SK-N-SH (cell line): ENCODE measurements at regions not wholly inside any gene's neighbourhood (a gene's known extent, or its start where the extent isn't known, plus 50 kb on each side); places are given as distances from the start of the nearest gene placed in this dataset.
"Not testable (repeated sequence)": the region's sequence is repeated elsewhere in the genome, so short reads cannot be mapped to it uniquely, and the experiment has no call there.

Experiments used
- CTCF ChIA-PET: fragments of 300-600, 350-600 bp; formaldehyde crosslinking; extraction: SDS; loops from one replicate; lab custom pipeline; 2021; lab: Yijun Ruan, JAX
- POLR2A ChIA-PET: fragments of 350-600 bp; sonication (Branson Sonifier 250); formaldehyde crosslinking; extraction: SDS; loops from one replicate; lab custom pipeline; 2020; ENCODE audit warnings: antibody characterized with exemption, inconsistent platforms; lab: Yijun Ruan, JAX
- DNase-seq: peaks from one replicate; pipeline ENCODE4 v3.0.0; 2012
- H2AFZ ChIP-seq: fragments of 200-600 bp; sonication (generic); 2 replicates; pipeline ENCODE4 v1.8.1; 2016; ENCODE audit warnings: antibody characterized with exemption, mild to moderate bottlenecking, low read depth
- H3F3A ChIP-seq: fragments of 200-600 bp; sonication (generic); replicated peaks from 2 replicates; pipeline ENCODE3; 2016; ENCODE audit warnings: antibody characterized with exemption, mild to moderate bottlenecking; ENCODE audit not compliant: insufficient read depth
- H3K27ac ChIP-seq, 2 experiments: fragments of 200-500 bp in 1 of 2; fragments of 200-600 bp in 1 of 2; sonication (Bioruptor generic) in 1 of 2; sonication (generic), shearing (Covaris generic) in 1 of 2; 2 replicates each; pipeline versions ENCODE4 v1.5.1 to v1.6.1; 2014 to 2016; ENCODE audit warnings: low read depth in 2 of 2, inconsistent platforms in 1 of 2, low read length in 1 of 2, mild to moderate bottlenecking in 1 of 2, mixed read lengths in 1 of 2
- H3K27me3 ChIP-seq: fragments of 200-600 bp; sonication (generic), shearing (Covaris generic); 2 replicates; pipeline ENCODE4 v1.6.1; 2016; ENCODE audit warnings: mixed run types; ENCODE audit not compliant: insufficient read depth
- H3K36me3 ChIP-seq, 2 experiments: fragments of 200-500 bp in 1 of 2; fragments of 200-600 bp in 1 of 2; sonication (Bioruptor generic) in 1 of 2; sonication (generic) in 1 of 2; replicated peaks in 1 of 2; 2 replicates each; pipeline versions ENCODE3 to v1.5.1; 2014 to 2016; ENCODE audit warnings: low read length in 1 of 2, mild to moderate bottlenecking in 1 of 2; ENCODE audit not compliant: insufficient read depth in 2 of 2, control insufficient read depth in 1 of 2
- H3K4me1 ChIP-seq, 2 experiments: fragments of 200-500 bp in 1 of 2; fragments of 200-600 bp in 1 of 2; sonication (Bioruptor generic) in 1 of 2; sonication (generic), shearing (Covaris generic) in 1 of 2; 2 replicates each; pipeline versions ENCODE4 v1.5.1 to v1.6.1; 2014 to 2016; ENCODE audit warnings: low read depth in 1 of 2, low read length in 1 of 2, mixed run types in 1 of 2; ENCODE audit not compliant: insufficient read depth in 2 of 2, control insufficient read depth in 1 of 2
- H3K4me2 ChIP-seq: fragments of 200-600 bp; sonication (generic), shearing (Covaris generic); 2 replicates; pipeline ENCODE4 v1.6.1; 2017; ENCODE audit warnings: mixed run types
- H3K4me3 ChIP-seq, 2 experiments: fragments of 200-500 bp in 1 of 2; fragments of 200-600 bp in 1 of 2; sonication (Bioruptor generic) in 1 of 2; sonication (generic), shearing (Covaris generic) in 1 of 2; 2 replicates each; pipeline versions ENCODE4 v1.5.1 to v1.8.1; 2014 to 2016; ENCODE audit warnings: low read depth in 2 of 2, inconsistent platforms in 1 of 2, low read length in 1 of 2, mild to moderate bottlenecking in 1 of 2, mixed read lengths in 1 of 2, moderate library complexity in 1 of 2
- H3K79me2 ChIP-seq: fragments of 200-600 bp; sonication (generic); 2 replicates; pipeline ENCODE4 v1.8.1; 2017; ENCODE audit warnings: mild to moderate bottlenecking; ENCODE audit not compliant: insufficient read depth
- H3K9ac ChIP-seq: fragments of 200-600 bp; sonication (generic); 2 replicates; pipeline ENCODE4 v1.6.1; 2017; ENCODE audit warnings: mixed run types
- H3K9me2 ChIP-seq: fragments of 200-600 bp; sonication (generic); 2 replicates; pipeline ENCODE4 v1.6.1; 2017; ENCODE audit warnings: mixed run types
- H3K9me3 ChIP-seq: fragments of 200-600 bp; sonication (generic); 2 replicates; pipeline ENCODE4 v1.6.1; 2017; ENCODE audit warnings: mixed run types, mild to moderate bottlenecking, moderate library complexity
- H4K20me1 ChIP-seq: fragments of 200-600 bp; sonication (generic); 2 replicates; pipeline ENCODE4 v1.6.1; 2017; ENCODE audit warnings: mild to moderate bottlenecking, mixed run types; ENCODE audit not compliant: insufficient read depth
- CHD2 ChIP-seq: fragments of 150-350 bp; IDR thresholded peaks from 2 replicates; pipeline ENCODE4 v1.6.1; 2018; ENCODE audit warnings: low read length; ENCODE audit not compliant: partially characterized antibody
- EP300 ChIP-seq, 2 experiments: IDR thresholded peaks; 2 replicates each; pipeline versions ENCODE4 v1.4.0 to v1.6.1; 2012; ENCODE audit warnings: borderline replicate concordance in 1 of 2, low read depth in 1 of 2, low read length in 1 of 2
- EZH2phosphoT487 ChIP-seq: fragments of 200-600 bp; sonication (generic); IDR thresholded peaks from 2 replicates; pipeline ENCODE4 v1.6.1; 2017; ENCODE audit warnings: low read depth, mixed run types, mild to moderate bottlenecking, antibody characterized with exemption, moderate library complexity, borderline replicate concordance
- GABPA ChIP-seq: IDR thresholded peaks from 2 replicates; pipeline ENCODE4 v1.4.0; 2012; ENCODE audit warnings: low read depth, mild to moderate bottlenecking
- GATA2 ChIP-seq: sonication (generic); formaldehyde crosslinking; IDR thresholded peaks from 2 replicates; pipeline ENCODE4 v1.5.0; 2020; ENCODE audit warnings: mild to moderate bottlenecking, missing genetic modification reagents
- IRF3 ChIP-seq: fragments of 150-350 bp; IDR thresholded peaks from 2 replicates; pipeline ENCODE4 v1.6.1; 2016; ENCODE audit warnings: mild to moderate bottlenecking, low read depth, low read length
- JUND ChIP-seq: IDR thresholded peaks from 2 replicates; pipeline ENCODE4 v1.4.0; 2012
- NRF1 ChIP-seq: IDR thresholded peaks from 2 replicates; pipeline ENCODE4 v1.6.1; 2012; ENCODE audit warnings: low read depth, mild to moderate bottlenecking, low read length
- POLR2AphosphoS5 ChIP-seq: IDR thresholded peaks from 2 replicates; pipeline ENCODE4 v1.6.1; 2012; ENCODE audit warnings: low read depth, low read length
- RXRA ChIP-seq: IDR thresholded peaks from 2 replicates; pipeline ENCODE4 v1.4.0; 2012; ENCODE audit warnings: low read depth, mild to moderate bottlenecking, borderline replicate concordance
- SIN3A ChIP-seq: IDR thresholded peaks from 2 replicates; pipeline ENCODE4 v1.6.1; 2012; ENCODE audit warnings: low read depth, mild to moderate bottlenecking, low read length, moderate library complexity, borderline replicate concordance
- SMC3 ChIP-seq: IDR thresholded peaks from 2 replicates; pipeline ENCODE4 v1.6.1; 2012; ENCODE audit warnings: low read depth, low read length, improper control_type of control experiment
- TCF12 ChIP-seq: IDR thresholded peaks from 2 replicates; pipeline ENCODE4 v1.4.0; 2012
- TEAD4 ChIP-seq: IDR thresholded peaks from 2 replicates; pipeline ENCODE4 v1.4.0; 2012; ENCODE audit warnings: mild to moderate bottlenecking, borderline replicate concordance; ENCODE audit not compliant: insufficient read depth
- USF2 ChIP-seq: fragments of 150-350 bp; IDR thresholded peaks from 2 replicates; pipeline ENCODE4 v1.6.1; 2017; ENCODE audit warnings: antibody characterized with exemption, low read length, low read depth, borderline replicate concordance
- YY1 ChIP-seq: IDR thresholded peaks from 2 replicates; pipeline ENCODE4 v1.4.0; 2012; ENCODE audit warnings: low read depth, mild to moderate bottlenecking
- ZBTB33 ChIP-seq: IDR thresholded peaks from 2 replicates; pipeline ENCODE4 v1.4.0; 2012; ENCODE audit warnings: low read depth, borderline replicate concordance
- WGBS: methylation state at CpG from one replicate; pipeline ENCODE4 v1.1.6; 2017; ENCODE audit warnings: low lambda C conversion rate; 5-methylcytosine and 5-hydroxymethylcytosine counted together

- H3K36me3 ChIP-seq, H3K4me3 ChIP-seq, H3K9me2 ChIP-seq, H2AFZ ChIP-seq, H3K79me2 ChIP-seq, H3K27me3 ChIP-seq, CTCF ChIA-PET, H3K9ac ChIP-seq, H4K20me1 ChIP-seq, DNase-seq, POLR2A ChIA-PET, H3F3A ChIP-seq, H3K4me2 ChIP-seq, H3K27ac ChIP-seq, H3K4me1 ChIP-seq, H3K9me3 ChIP-seq: not testable (repeated sequence)
- 15% methylated on average over 7 of the region's 7 CpGs for WGBS
Measured at GRCh38 chr22:11611876-11612275, 3916.1 kb upstream of the OR11H1 start.

GRCh38 chr22:11613081-11613897 is 3914.7 kb upstream of the OR11H1 start:
- H3K79me2 ChIP-seq, H3K9ac ChIP-seq, H2AFZ ChIP-seq, H4K20me1 ChIP-seq, CTCF ChIA-PET, DNase-seq, POLR2A ChIA-PET, H3K4me2 ChIP-seq, H3K9me3 ChIP-seq, H3F3A ChIP-seq, H3K4me3 ChIP-seq, H3K27me3 ChIP-seq, H3K36me3 ChIP-seq, H3K4me1 ChIP-seq, H3K9me2 ChIP-seq, H3K27ac ChIP-seq: not testable (repeated sequence)
- WGBS: 23% methylated on average over 27 of the region's 27 CpGs

GRCh38 chr22:11613898-11614755 is 3913.9 kb upstream of the OR11H1 start:
- 0 out of 2 replicates have a peak, but pooled peaks cover 4% of the 10 kb centered on the region for H3K9me3 ChIP-seq
- ChIA-PET POLR2A (no interaction called here), CTCF (no interaction called here)
- no peak overlapping the region for H3K4me3 ChIP-seq
- H3K9ac ChIP-seq: no peak overlapping the region
- 16% methylated on average over 26 of the region's 26 CpGs for WGBS
- no peak overlapping the region for H3K4me2 ChIP-seq
- DNase-seq: no peak
- no peak overlapping the region for H3K27ac ChIP-seq
- H3K27me3 ChIP-seq: no peaks in the 10 kb centered on the region
- no peaks in the 10 kb centered on the region for H3K79me2 ChIP-seq
- no peak overlapping the region for H2AFZ ChIP-seq
- no peaks in the 10 kb centered on the region for H4K20me1 ChIP-seq
- H3K4me1 ChIP-seq: no peaks in the 10 kb centered on the region
- no peaks in the 10 kb centered on the region for H3K9me2 ChIP-seq
- no peaks in the 10 kb centered on the region for H3F3A ChIP-seq
- H3K36me3 ChIP-seq: no peaks in the 10 kb centered on the region
- TF ChIP-seq EZH2phosphoT487: no peak
- TF ChIP-seq JUND: no peak
- TF ChIP-seq SMC3: no peak
- no peak for TF ChIP-seq NRF1
- no peak for TF ChIP-seq CHD2
- TF ChIP-seq POLR2AphosphoS5: no peak
- no peak for TF ChIP-seq ZBTB33
- no peak for TF ChIP-seq IRF3
- no peak for TF ChIP-seq TCF12
- no peak for TF ChIP-seq TEAD4
- no peak for TF ChIP-seq YY1
- no peak for TF ChIP-seq GABPA
- TF ChIP-seq EP300 (IDR thresholded peaks at IDR 0.05; ENCODE audit: borderline replicate concordance in 1 of 2, low read depth in 1 of 2, low read length in 1 of 2): no peak
- TF ChIP-seq SIN3A: no peak
- no peak for TF ChIP-seq RXRA
- TF ChIP-seq USF2: no peak
- no peak for TF ChIP-seq GATA2 (CRISPR knock-in tag)
